ENCODE measurements at regions not wholly inside any gene's neighbourhood (a gene's known extent, or its start where the extent isn't known, plus 50 kb on each side); places are given as distances from the start of the nearest gene placed in this dataset.

GRCh38 chr9:86794391-86795046 is 152.8 kb downstream of the GAS1 start:
- Histone ChIP-seq H3K36me3 (no peaks in the 10 kb centered on the region), H3K4me3 (peak overlapping the region; percentile 32), H3K9me3 (replicated peaks) (no peaks in the 10 kb centered on the region), H3K27me3 (ENCODE audit: low read depth) (peaks cover 23% of the 10 kb centered on the region), H3K4me1 (no peaks in the 10 kb centered on the region), H3K27ac (replicated peaks) (peak overlapping the region; percentile 79)
- intact Hi-C loops (cut with micrococcal nuclease): no loop called here
- no peak for TF ChIP-seq CTCF (IDR thresholded peaks at IDR 0.05; ENCODE audit: borderline replicate concordance)
- DNase-seq: no peak

- Histone ChIP-seq H3K36me3 (no peaks in the 10 kb centered on the region), H3K4me3 (no peak overlapping the region), H3K27me3 (ENCODE audit: low read depth) (peaks cover 27% of the 10 kb centered on the region), H3K9me3 (replicated peaks) (no peaks in the 10 kb centered on the region), H3K27ac (replicated peaks) (no peak overlapping the region), H3K4me1 (no peaks in the 10 kb centered on the region)
- no peak for DNase-seq
- intact Hi-C loops (cut with micrococcal nuclease): no loop called here
- no peak for TF ChIP-seq CTCF (IDR thresholded peaks at IDR 0.05; ENCODE audit: borderline replicate concordance)
Observed at GRCh38 chr9:86792136-86792535, 155.2 kb downstream of the GAS1 start.

GRCh38 chr9:86790805-86791204 is 156.5 kb downstream of the GAS1 start:
- DNase-seq: no peak
- H3K4me3 ChIP-seq: no peak overlapping the region
- no peaks in the 10 kb centered on the region for H3K4me1 ChIP-seq
- no peaks in the 10 kb centered on the region for H3K9me3 ChIP-seq (replicated peaks)
- intact Hi-C loops (cut with micrococcal nuclease): no loop called here
- H3K36me3 ChIP-seq: no peaks in the 10 kb centered on the region
- peaks cover 27% of the 10 kb centered on the region for H3K27me3 ChIP-seq (ENCODE audit: low read depth)
- H3K27ac ChIP-seq (replicated peaks): no peak overlapping the region
- no peak for TF ChIP-seq CTCF (IDR thresholded peaks at IDR 0.05; ENCODE audit: borderline replicate concordance)

- Histone ChIP-seq H3K4me3 (no peak overlapping the region), H3K27ac (replicated peaks) (no peak overlapping the region), H3K4me1 (no peaks in the 10 kb centered on the region), H3K27me3 (ENCODE audit: low read depth) (peaks cover 20% of the 10 kb centered on the region), H3K9me3 (replicated peaks) (no peaks in the 10 kb centered on the region), H3K36me3 (no peaks in the 10 kb centered on the region)
- intact Hi-C loops (cut with micrococcal nuclease): no loop called here
- no peak for TF ChIP-seq CTCF (IDR thresholded peaks at IDR 0.05; ENCODE audit: borderline replicate concordance)
- DNase-seq: no peak
Observed at GRCh38 chr9:86788456-86788855, 158.8 kb downstream of the GAS1 start.

GRCh38 chr9:86783884-86784283 is 163.4 kb downstream of the GAS1 start:
- intact Hi-C loops (cut with micrococcal nuclease): no loop called here
- no peak for TF ChIP-seq CTCF (IDR thresholded peaks at IDR 0.05; ENCODE audit: borderline replicate concordance)
- Histone ChIP-seq H3K27ac (replicated peaks) (no peak overlapping the region), H3K4me1 (no peaks in the 10 kb centered on the region), H3K4me3 (no peak overlapping the region), H3K36me3 (no peaks in the 10 kb centered on the region), H3K9me3 (replicated peaks) (no peaks in the 10 kb centered on the region), H3K27me3 (ENCODE audit: low read depth) (peaks cover 6% of the 10 kb centered on the region)
- no peak for DNase-seq
